ENCODE measurements at regions not wholly inside any gene's neighbourhood (a gene's known extent, or its start where the extent isn't known, plus 50 kb on each side); places are given as distances from the start of the nearest gene placed in this dataset.

- no peak for TF ChIP-seq POLR2A (IDR thresholded peaks at IDR 0.05; ENCODE audit: low read depth, low read length)
- FAIRE-seq (no peak), DNase-seq (ENCODE audit: insufficient read length, low spot score) (no peak)
Observed at GRCh38 chr2:221649051-221649775, 77.1 kb upstream of the EPHA4 start.

GRCh38 chr2:221642447-221642846, 70.3 kb upstream of the EPHA4 start:
- FAIRE-seq (no peak), DNase-seq (ENCODE audit: insufficient read length, low spot score) (no peak)
- no peak for TF ChIP-seq POLR2A (IDR thresholded peaks at IDR 0.05; ENCODE audit: low read depth, low read length)

- FAIRE-seq = peak; percentile 79
- no peak for TF ChIP-seq POLR2A (IDR thresholded peaks at IDR 0.05; ENCODE audit: low read depth, low read length)
- no peak for DNase-seq (ENCODE audit: insufficient read length, low spot score)
Observed at GRCh38 chr2:221641181-221641871, 69.2 kb upstream of the EPHA4 start.

GRCh38 chr2:221640686-221641085, 68.6 kb upstream of the EPHA4 start:
- no peak for TF ChIP-seq POLR2A (IDR thresholded peaks at IDR 0.05; ENCODE audit: low read depth, low read length)
- DNase-seq (ENCODE audit: insufficient read length, low spot score) = no peak
- FAIRE-seq = no peak

- TF ChIP-seq POLR2A (IDR thresholded peaks at IDR 0.05; ENCODE audit: low read depth, low read length) = no peak
- FAIRE-seq = no peak
- no peak for DNase-seq (ENCODE audit: insufficient read length, low spot score)
Observed at GRCh38 chr2:221637851-221638250, 65.7 kb upstream of the EPHA4 start.

GRCh38 chr2:221635949-221636348, 63.8 kb upstream of the EPHA4 start:
- FAIRE-seq = no peak
- DNase-seq (ENCODE audit: insufficient read length, low spot score) = no peak
- TF ChIP-seq POLR2A (IDR thresholded peaks at IDR 0.05; ENCODE audit: low read depth, low read length) = no peak

- FAIRE-seq (peak; percentile 94), DNase-seq (ENCODE audit: insufficient read length, low spot score) (peak; percentile 38)
Observed at GRCh38 chr2:221629468-221629867, 57.4 kb upstream of the EPHA4 start.

GRCh38 chr2:221624475-221624874, 52.4 kb upstream of the EPHA4 start:
- no peak for TF ChIP-seq POLR2A (IDR thresholded peaks at IDR 0.05; ENCODE audit: low read depth, low read length)
- DNase-seq (ENCODE audit: insufficient read length, low spot score) (no peak), FAIRE-seq (no peak)

More at GRCh38 chr2:221629468-221629867, 57.4 kb upstream of the EPHA4 start:
- TF ChIP-seq POLR2A (IDR thresholded peaks at IDR 0.05; ENCODE audit: low read depth, low read length) = no peak

Data from H54 (cell line).